Psoas muscle (tissue), 7 donors: ENCODE measurements at regions not wholly inside any gene's neighbourhood (a gene's known extent, or its start where the extent isn't known, plus 50 kb on each side); places are given as distances from the start of the nearest gene placed in this dataset.
"Not testable (repeated sequence)": the region's sequence is repeated elsewhere in the genome, so short reads cannot be mapped to it uniquely, and the experiment has no call there.

ENCODE experiments used
- ATAC-seq, 4 donors: fragments of 200-7000 bp; cut with Tn5 transposase; one replicate each; pipeline ENCODE4 v1.9.1; 2020; ENCODE audit warnings: moderate library complexity in 3 of 4, mild to moderate bottlenecking in 2 of 4
- DNase-seq, 2 donors: peaks; one replicate each; pipeline ENCODE4 v3.0.0-alpha.2; 2020
- H3K27ac ChIP-seq: fragments of 200-600 bp; one replicate; pipeline ENCODE4 v1.8.0; 2022
- H3K27me3 ChIP-seq, 3 donors: fragments of 200-600 bp in 1 of 3; one replicate each; pipeline versions ENCODE4 v1.6.1 to v1.8.0; 2013 to 2022; ENCODE audit warnings: low read length in 2 of 3, mild to moderate bottlenecking in 2 of 3, moderate library complexity in 1 of 3; ENCODE audit not compliant: insufficient read depth in 3 of 3
- H3K36me3 ChIP-seq, 2 donors: fragments of 200-600 bp in 1 of 2; one replicate each; pipeline versions ENCODE4 v1.6.1 to v1.8.0; 2013 to 2022; ENCODE audit warnings: low read depth in 1 of 2, mild to moderate bottlenecking in 1 of 2, moderate library complexity in 1 of 2; ENCODE audit not compliant: insufficient read depth in 1 of 2
- H3K4me1 ChIP-seq: fragments of 200-600 bp; one replicate; pipeline ENCODE4 v1.8.0; 2022
- H3K4me3 ChIP-seq: fragments of 200-600 bp; one replicate; pipeline ENCODE4 v1.8.0; 2022; ENCODE audit warnings: mild to moderate bottlenecking
- H3K9me3 ChIP-seq: fragments of 200-600 bp; one replicate; pipeline ENCODE4 v1.8.0; 2022
- CTCF ChIP-seq: fragments of 200-600 bp; IDR thresholded peaks from one replicate; pipeline ENCODE4 v1.8.0; 2022; ENCODE audit warnings: antibody characterized with exemption
- WGBS, 3 donors: extraction: QIAGEN DNeasy Blood & Tissue Kit; methylation state at CpG; one replicate each; pipeline versions ENCODE4 v1.1.6 to v1.1.7; 2013; 5-methylcytosine and 5-hydroxymethylcytosine counted together
- intact Hi-C, 2 donors: fragments of 100-400 bp; cut with DNase I; formaldehyde crosslinking; loops; one replicate each; pipeline versions ENCODE4 v1.11.0 to v1.14.2; 2022
- donor health status: healthy with polysubstance abuse.
- donor health status: DM: no; HTN: no; CAD: no; lungs with moderate emphysema.
- donor health status: Bipolar disorder and iron deficiency.
- donor health status: healthy.
- donor health status: DM: yes; HTN: yes; CAD: no.
- donor health status: DM: no; HTN: no; CAD: no.
- donor health status: DM: yes; HTN: yes; CAD: no.

- no peaks in the 10 kb centered on the region for H3K9me3 ChIP-seq
- no peaks in the 10 kb centered on the region for H3K36me3 ChIP-seq
- no peaks in the 10 kb centered on the region for H3K4me1 ChIP-seq
- H3K27me3 ChIP-seq, result no peaks in the 10 kb centered on the region
- intact Hi-C loops, result no loop called here
- H3K4me3 ChIP-seq, result no peak overlapping the region
- 8 to 12% (median 11%) methylated on average over 3 of the region's 3 CpGs for WGBS, 3 donors
- no peak for TF ChIP-seq CTCF
- DNase-seq (no peak), ATAC-seq (no peak)
- H3K27ac ChIP-seq, result no peak overlapping the region
Measured at GRCh38 chr5:163345216-163345615, 92.2 kb upstream of the CCNG1 start.

GRCh38 chr5:163347671-163348070 is 89.7 kb upstream of the CCNG1 start:
- Histone ChIP-seq H3K4me1 (no peaks in the 10 kb centered on the region), H3K27ac (no peak overlapping the region), H3K4me3 (no peak overlapping the region), H3K9me3 (no peaks in the 10 kb centered on the region), H3K27me3 (no peaks in the 10 kb centered on the region), H3K36me3 (no peaks in the 10 kb centered on the region)
- ATAC-seq, result peak in 1 of 4 donors; percentile 35
- intact Hi-C loops, result no loop called here
- WGBS, 3 donors, result 0 to 1% (median 0%) methylated on average over 2 of the region's 2 CpGs
- TF ChIP-seq CTCF, result peak; percentile 78
- DNase-seq, result no peak

- Histone ChIP-seq H3K27me3 (no peaks in the 10 kb centered on the region), H3K4me1 (no peaks in the 10 kb centered on the region), H3K36me3 (no peaks in the 10 kb centered on the region), H3K4me3 (no peak overlapping the region), H3K9me3 (no peaks in the 10 kb centered on the region), H3K27ac (no peak overlapping the region)
- DNase-seq (no peak), ATAC-seq (peak in 1 of 4 donors; percentile 43)
- intact Hi-C loops, result no loop called here
- TF ChIP-seq CTCF, result no peak
- WGBS, 3 donors, result 75 to 87% (median 80%) methylated on average over 2 of the region's 2 CpGs
Measured at GRCh38 chr5:163350083-163350482, 87.3 kb upstream of the CCNG1 start.

- no peak overlapping the region for H3K4me3 ChIP-seq
- no peak for TF ChIP-seq CTCF
- H3K36me3 ChIP-seq, result no peaks in the 10 kb centered on the region
- DNase-seq (no peak), ATAC-seq (no peak)
- no peaks in the 10 kb centered on the region for H3K27me3 ChIP-seq
- 29 to 55% (median 48%) methylated on average over 1 of the region's 1 CpG for WGBS, 3 donors
- intact Hi-C loops, result no loop called here
- H3K9me3 ChIP-seq, result no peaks in the 10 kb centered on the region
- H3K27ac ChIP-seq, result no peak overlapping the region
- no peaks in the 10 kb centered on the region for H3K4me1 ChIP-seq
Measured at GRCh38 chr5:163352531-163352930, 84.9 kb upstream of the CCNG1 start.

- WGBS, 3 donors, result 93 to 97% (median 94%) methylated on average over 17 to 21 of the region's 21 CpGs
- ATAC-seq, H3K36me3 ChIP-seq, H3K9me3 ChIP-seq, DNase-seq, H3K4me3 ChIP-seq, H3K4me1 ChIP-seq, H3K27me3 ChIP-seq, H3K27ac ChIP-seq, intact Hi-C loops: not testable (repeated sequence)
Measured at GRCh38 chr5:163355811-163356210, 81.6 kb upstream of the CCNG1 start.
